K562 (cell line): ENCODE measurements at regions not wholly inside any gene's neighbourhood (a gene's known extent, or its start where the extent isn't known, plus 50 kb on each side); places are given as distances from the start of the nearest gene placed in this dataset.

ENCODE experiments used
- ATF2 ChIP-seq: sonication (generic); formaldehyde crosslinking; IDR thresholded peaks from 2 replicates; pipeline ENCODE4 v1.8.1; 2022; ENCODE audit warnings: missing genetic modification reagents
- BDP1 ChIP-seq: IDR thresholded peaks from 3 replicates; pipeline ENCODE4 v1.6.1; 2011; ENCODE audit not compliant: insufficient read length, insufficient read depth
- CBX2 ChIP-seq: fragments of 200-600 bp; sonication (generic); IDR thresholded peaks from one replicate; pipeline ENCODE4 v1.6.1; 2012; ENCODE audit warnings: mild to moderate bottlenecking, low read length, inconsistent platforms; ENCODE audit not compliant: insufficient read depth, poor library complexity, severe bottlenecking
- EGR1 ChIP-seq: fragments of 450-650 bp; conservative IDR thresholded peaks from 2 replicates; pipeline ENCODE4 v1.6.1; 2017; ENCODE audit warnings: mild to moderate bottlenecking
- HIVEP1 ChIP-seq: fragments of 250-450 bp; sonication (Bioruptor Pico); IDR thresholded peaks from 2 replicates; pipeline ENCODE4 v1.4.0; 2020; ENCODE audit warnings: mild to moderate bottlenecking
- U2AF1 ChIP-seq: fragments of 200-400 bp; formaldehyde crosslinking; optimal IDR thresholded peaks from 2 replicates; pipeline ENCODE3; 2017; ENCODE audit warnings: mild to moderate bottlenecking, low read depth, low read length, moderate library complexity
- TF ChIP-seq, protein P1 (sequence below): fragments of 250-450 bp; sonication (Bioruptor Pico); IDR thresholded peaks from 2 replicates; pipeline ENCODE4 v1.8.0; 2021; ENCODE audit warnings: mild to moderate bottlenecking, moderate library complexity

DNA sequence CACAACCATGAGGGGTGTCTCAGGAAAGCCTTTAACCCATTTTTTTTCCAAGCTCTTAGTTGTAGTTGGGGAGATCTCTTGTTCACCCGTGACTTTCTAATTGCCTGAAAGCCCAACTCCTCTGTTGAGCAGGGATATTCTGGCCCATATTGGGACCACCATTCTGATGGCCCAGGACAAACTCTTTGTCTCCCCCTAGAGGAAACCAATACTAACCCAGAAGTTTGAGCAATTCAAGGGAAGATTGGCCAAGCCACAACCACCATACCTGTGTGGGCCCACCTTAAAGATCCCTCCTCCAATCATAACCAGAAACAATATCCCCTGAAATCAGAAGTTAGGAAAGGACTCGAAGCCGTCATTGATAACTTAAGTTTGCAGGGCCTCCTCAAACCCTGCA, 132.6 kb downstream of the THBS2 start:
- TF ChIP-seq U2AF1, result no peak
- no peak for TF ChIP-seq CBX2
- TF ChIP-seq HIVEP1 (CRISPR knock-in tag), result no peak
- no peak for TF ChIP-seq ATF2 (CRISPR knock-in tag)
- no peak for TF ChIP-seq EGR1
- no peak for TF ChIP-seq BDP1
- TF ChIP-seq, protein P1, sequence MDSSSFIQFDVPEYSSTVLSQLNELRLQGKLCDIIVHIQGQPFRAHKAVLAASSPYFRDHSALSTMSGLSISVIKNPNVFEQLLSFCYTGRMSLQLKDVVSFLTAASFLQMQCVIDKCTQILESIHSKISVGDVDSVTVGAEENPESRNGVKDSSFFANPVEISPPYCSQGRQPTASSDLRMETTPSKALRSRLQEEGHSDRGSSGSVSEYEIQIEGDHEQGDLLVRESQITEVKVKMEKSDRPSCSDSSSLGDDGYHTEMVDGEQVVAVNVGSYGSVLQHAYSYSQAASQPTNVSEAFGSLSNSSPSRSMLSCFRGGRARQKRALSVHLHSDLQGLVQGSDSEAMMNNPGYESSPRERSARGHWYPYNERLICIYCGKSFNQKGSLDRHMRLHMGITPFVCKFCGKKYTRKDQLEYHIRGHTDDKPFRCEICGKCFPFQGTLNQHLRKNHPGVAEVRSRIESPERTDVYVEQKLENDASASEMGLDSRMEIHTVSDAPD (CRISPR knock-in tag), result no peak
